Pons (tissue), 1 donor: ENCODE measurements at regions not wholly inside any gene's neighbourhood (a gene's known extent, or its start where the extent isn't known, plus 50 kb on each side); places are given as distances from the start of the nearest gene placed in this dataset.

Experiments used
- DNase-seq: peaks from one replicate; pipeline ENCODE4 v3.0.0-alpha.2; 2016; ENCODE audit warnings: low spot score

GRCh38 chr4:45778514-45778913 is 345.3 kb downstream of the GABRG1 start:
- DNase-seq: no peak

- DNase-seq: no peak
Observed at GRCh38 chr4:45776146-45776545, 347.7 kb downstream of the GABRG1 start.

- no peak for DNase-seq
Observed at GRCh38 chr4:45770958-45771357, 352.9 kb downstream of the GABRG1 start.

GRCh38 chr4:45765521-45765920 is 358.3 kb downstream of the GABRG1 start:
- DNase-seq: no peak

- DNase-seq: no peak
Observed at GRCh38 chr4:45751877-45752530, 371.9 kb downstream of the GABRG1 start.

GRCh38 chr4:45750721-45751120 is 373.1 kb downstream of the GABRG1 start:
- no peak for DNase-seq

- DNase-seq: no peak
Observed at GRCh38 chr4:45745741-45746140, 378.1 kb downstream of the GABRG1 start.

- no peak for DNase-seq
Observed at GRCh38 chr4:45741897-45742296, 382.0 kb downstream of the GABRG1 start.

- no peak for DNase-seq
Observed at GRCh38 chr4:45732161-45732560, 391.7 kb downstream of the GABRG1 start.

- no peak for DNase-seq
Observed at GRCh38 chr4:45716093-45716492, 407.8 kb downstream of the GABRG1 start.

GRCh38 chr4:45713996-45714395 is 409.9 kb downstream of the GABRG1 start:
- DNase-seq: no peak

- no peak for DNase-seq
Observed at GRCh38 chr4:45701621-45702020, 422.2 kb downstream of the GABRG1 start.

GRCh38 chr4:45693746-45694145 is 430.1 kb downstream of the GABRG1 start:
- no peak for DNase-seq

- no peak for DNase-seq
Observed at GRCh38 chr4:45692131-45692735, 431.6 kb downstream of the GABRG1 start.

GRCh38 chr4:45688341-45688740 is 435.5 kb downstream of the GABRG1 start:
- DNase-seq: no peak

- DNase-seq: no peak
Observed at GRCh38 chr4:45679411-45679810, 444.4 kb downstream of the GABRG1 start.

- no peak for DNase-seq
Observed at GRCh38 chr4:45668128-45668527, 455.7 kb downstream of the GABRG1 start.

GRCh38 chr4:45663628-45664081 is 460.2 kb downstream of the GABRG1 start:
- DNase-seq: no peak

- DNase-seq: peak; percentile 29
Observed at GRCh38 chr4:45663003-45663402, 460.9 kb downstream of the GABRG1 start.

GRCh38 chr4:45661893-45662292 is 462.0 kb downstream of the GABRG1 start:
- DNase-seq: no peak

GRCh38 chr4:45650545-45650944 is 473.3 kb downstream of the GABRG1 start:
- DNase-seq: no peak

GRCh38 chr4:45648846-45649245 is 475.0 kb downstream of the GABRG1 start:
- DNase-seq: no peak

- no peak for DNase-seq
Observed at GRCh38 chr4:45647823-45648222, 476.0 kb downstream of the GABRG1 start.
